Dendritic cell treated with granulocyte-macrophage colony-stimulating factor and Interleukin-4, amounts not matched to agents 40 ng/mL and 50 ng/mL, for 4 days (primary cell): ENCODE measurements at regions not wholly inside any gene's neighbourhood (a gene's known extent, or its start where the extent isn't known, plus 50 kb on each side); places are given as distances from the start of the nearest gene placed in this dataset.

ENCODE experiments used
- H3K27ac Mint-ChIP-seq: one replicate; pipeline ENCODE4 v1.8.0; 2022; ENCODE audit warnings: mild to moderate bottlenecking, mixed read lengths
- H3K27me3 Mint-ChIP-seq: one replicate; pipeline ENCODE4 v1.8.0; 2022; ENCODE audit warnings: mild to moderate bottlenecking, mixed read lengths
- H3K36me3 Mint-ChIP-seq: one replicate; pipeline ENCODE4 v1.8.0; 2022; ENCODE audit warnings: low read depth, mixed read lengths
- H3K4me1 Mint-ChIP-seq: one replicate; pipeline ENCODE4 v1.8.0; 2022; ENCODE audit warnings: low read depth, mixed read lengths
- H3K4me3 Mint-ChIP-seq: one replicate; pipeline ENCODE4 v1.8.0; 2022; ENCODE audit warnings: mild to moderate bottlenecking, moderate library complexity, mixed read lengths
- H3K9me3 Mint-ChIP-seq: one replicate; pipeline ENCODE4 v1.8.0; 2022; ENCODE audit warnings: mixed read lengths
- intact Hi-C: fragments of 100-400 bp; cut with micrococcal nuclease; formaldehyde crosslinking; loops from one replicate; pipeline ENCODE4 v1.15.0; 2022

DNA sequence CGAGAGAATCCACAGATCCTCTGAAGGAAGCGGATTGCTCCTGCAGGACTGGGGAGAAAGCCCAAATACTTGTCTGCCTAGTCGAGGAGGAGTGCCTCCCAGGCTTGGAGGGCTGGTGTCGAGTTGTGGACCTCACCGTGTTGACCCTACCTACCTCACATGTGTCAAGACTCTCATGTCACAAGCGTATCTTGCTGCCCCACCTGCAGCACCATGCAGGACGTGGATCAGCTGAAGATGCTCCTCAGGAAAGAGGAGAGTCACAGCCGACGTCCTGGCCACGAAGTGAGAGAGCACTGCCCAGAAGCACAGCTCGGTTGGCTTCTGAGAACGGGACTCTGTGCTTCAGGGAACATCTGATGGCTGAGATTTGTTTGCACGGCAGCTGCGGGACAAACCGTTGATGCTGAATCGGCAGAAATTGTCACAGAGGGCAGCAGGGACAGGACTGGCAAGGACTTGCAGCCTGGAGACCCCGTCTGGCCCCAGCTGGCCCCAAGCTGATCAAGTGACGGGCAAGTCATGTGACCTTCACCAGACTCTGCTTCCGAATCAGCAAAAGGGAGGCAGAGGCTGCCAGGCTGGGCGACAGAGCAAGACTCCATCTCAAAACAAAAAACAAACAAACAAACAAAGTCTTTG is 119.1 kb upstream of the ITGA1 start:
- H3K27me3 Mint-ChIP-seq = peaks cover 5% of the 10 kb centered on the region
- no peak overlapping the region for H3K4me3 Mint-ChIP-seq
- intact Hi-C loops = no loop called here
- H3K27ac Mint-ChIP-seq = no peak overlapping the region
- H3K36me3 Mint-ChIP-seq = no peaks in the 10 kb centered on the region
- H3K9me3 Mint-ChIP-seq = no peaks in the 10 kb centered on the region
- H3K4me1 Mint-ChIP-seq = no peaks in the 10 kb centered on the region

- peaks cover 7% of the 10 kb centered on the region for H3K27me3 Mint-ChIP-seq
- intact Hi-C loops = no loop called here
- H3K4me3 Mint-ChIP-seq = no peak overlapping the region
- no peak overlapping the region for H3K27ac Mint-ChIP-seq
- H3K4me1 Mint-ChIP-seq = no peaks in the 10 kb centered on the region
- H3K36me3 Mint-ChIP-seq = no peaks in the 10 kb centered on the region
- no peaks in the 10 kb centered on the region for H3K9me3 Mint-ChIP-seq
Observed at GRCh38 chr5:52672459-52672858, 115.3 kb upstream of the ITGA1 start.

GRCh38 chr5:52673495-52673894 is 114.2 kb upstream of the ITGA1 start:
- H3K4me3 Mint-ChIP-seq = no peak overlapping the region

DNA sequence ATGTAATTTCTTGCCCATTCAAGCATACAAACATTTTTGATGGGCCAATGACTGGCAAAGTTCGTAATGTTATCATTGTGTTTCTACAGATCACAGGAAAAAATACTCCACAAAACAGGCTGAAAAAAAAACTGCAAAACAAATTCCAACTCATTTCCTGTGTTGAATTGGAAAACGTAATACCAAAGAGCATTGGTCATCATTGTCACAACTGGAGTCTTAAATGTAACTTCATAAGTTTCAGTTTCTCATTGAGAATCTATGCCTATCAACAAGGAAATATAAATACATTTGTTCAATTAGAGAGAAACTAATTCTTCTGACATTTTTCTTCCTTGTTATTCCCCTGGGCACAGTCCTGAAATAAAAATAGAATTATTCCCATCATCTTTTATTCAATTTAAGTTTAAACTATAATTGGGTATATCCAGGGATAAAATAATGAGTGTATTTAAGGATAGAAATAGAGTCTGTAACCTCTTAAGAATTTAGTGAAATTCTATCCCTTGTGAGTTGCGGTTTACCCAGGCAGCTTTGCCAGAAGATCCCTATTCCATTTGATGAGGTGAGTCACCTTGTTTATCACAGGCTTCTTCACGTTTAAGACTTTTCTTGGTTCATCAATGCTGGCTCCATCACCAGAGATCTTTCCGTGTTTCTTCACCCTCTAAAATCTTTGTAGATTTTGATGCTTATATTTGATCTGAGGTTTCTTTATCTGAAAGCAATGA is 112.7 kb upstream of the ITGA1 start:
- peaks cover 1% of the 10 kb centered on the region for H3K27me3 Mint-ChIP-seq
- intact Hi-C loops = no loop called here
- no peak overlapping the region for H3K4me3 Mint-ChIP-seq
- no peaks in the 10 kb centered on the region for H3K36me3 Mint-ChIP-seq
- H3K9me3 Mint-ChIP-seq = no peaks in the 10 kb centered on the region
- H3K4me1 Mint-ChIP-seq = no peaks in the 10 kb centered on the region
- H3K27ac Mint-ChIP-seq = no peak overlapping the region

More at GRCh38 chr5:52673495-52673894, 114.2 kb upstream of the ITGA1 start:
- intact Hi-C loops = no loop called here
- no peaks in the 10 kb centered on the region for H3K36me3 Mint-ChIP-seq
- H3K4me1 Mint-ChIP-seq = no peaks in the 10 kb centered on the region
- H3K9me3 Mint-ChIP-seq = no peaks in the 10 kb centered on the region
- H3K27ac Mint-ChIP-seq = no peak overlapping the region
- peaks cover 7% of the 10 kb centered on the region for H3K27me3 Mint-ChIP-seq

DNA sequence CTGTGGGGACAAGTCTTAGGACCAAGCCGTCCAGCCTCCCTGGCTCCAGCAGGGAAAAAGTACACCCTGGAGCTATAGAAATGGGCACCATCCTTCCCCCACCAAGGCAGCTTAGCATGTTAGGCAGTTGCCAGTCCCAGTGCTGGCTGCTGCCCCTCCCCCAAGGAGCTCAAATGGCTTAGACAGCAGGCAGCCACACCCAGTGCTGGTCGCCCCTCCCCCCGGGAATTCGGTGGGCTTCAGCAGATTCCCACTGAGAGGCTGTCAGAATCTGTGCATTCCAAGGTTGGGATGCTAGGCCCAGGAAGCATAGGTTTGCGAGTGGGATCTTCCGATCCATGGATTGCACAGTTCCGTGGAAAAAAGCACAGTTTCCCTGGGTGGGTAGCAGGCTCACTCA is 105.2 kb upstream of the ITGA1 start:
- Mint-ChIP-seq H3K36me3 (no peaks in the 10 kb centered on the region), H3K4me1 (no peaks in the 10 kb centered on the region), H3K27me3 (no peaks in the 10 kb centered on the region), H3K9me3 (no peaks in the 10 kb centered on the region), H3K4me3 (no peak overlapping the region), H3K27ac (no peak overlapping the region)
- intact Hi-C loops = no loop called here

GRCh38 chr5:52684051-52684450 is 103.7 kb upstream of the ITGA1 start:
- no peak overlapping the region for H3K4me3 Mint-ChIP-seq
- no peaks in the 10 kb centered on the region for H3K27me3 Mint-ChIP-seq
- H3K36me3 Mint-ChIP-seq = no peaks in the 10 kb centered on the region
- intact Hi-C loops = no loop called here
- H3K9me3 Mint-ChIP-seq = no peaks in the 10 kb centered on the region
- H3K4me1 Mint-ChIP-seq = no peaks in the 10 kb centered on the region
- H3K27ac Mint-ChIP-seq = no peak overlapping the region

GRCh38 chr5:52685566-52685965 is 102.2 kb upstream of the ITGA1 start:
- Mint-ChIP-seq H3K27me3 (no peaks in the 10 kb centered on the region), H3K4me1 (no peaks in the 10 kb centered on the region), H3K27ac (no peak overlapping the region), H3K36me3 (no peaks in the 10 kb centered on the region), H3K9me3 (no peaks in the 10 kb centered on the region), H3K4me3 (no peak overlapping the region)
- intact Hi-C loops = no loop called here

DNA sequence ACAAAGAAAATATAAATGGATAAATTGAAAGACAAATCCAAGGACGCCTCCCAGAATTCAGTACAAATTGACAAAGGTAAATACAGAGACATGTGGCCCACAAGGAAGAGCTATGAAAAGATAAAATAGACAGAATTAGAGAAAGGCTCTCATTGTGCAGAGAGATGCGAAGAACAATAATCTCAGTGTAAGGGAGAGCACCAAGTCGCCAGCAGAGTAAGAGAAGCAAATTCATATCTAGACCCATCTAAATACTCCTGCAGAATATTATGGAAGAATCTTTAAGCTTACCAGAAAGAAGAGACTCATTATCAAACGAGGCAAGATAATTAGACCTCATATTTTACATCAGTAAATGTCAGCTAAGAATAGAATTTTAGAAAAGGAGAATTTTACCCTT is 101.7 kb upstream of the ITGA1 start:
- Mint-ChIP-seq H3K27me3 (no peaks in the 10 kb centered on the region), H3K4me3 (no peak overlapping the region), H3K4me1 (no peaks in the 10 kb centered on the region), H3K9me3 (no peaks in the 10 kb centered on the region), H3K36me3 (no peaks in the 10 kb centered on the region), H3K27ac (no peak overlapping the region)
- intact Hi-C loops = no loop called here

GRCh38 chr5:52690236-52690768 is 97.4 kb upstream of the ITGA1 start:
- Mint-ChIP-seq H3K4me1 (no peaks in the 10 kb centered on the region), H3K27me3 (no peaks in the 10 kb centered on the region)

GRCh38 chr5:52692039-52692438 is 95.7 kb upstream of the ITGA1 start:
- H3K27ac Mint-ChIP-seq = no peak overlapping the region

More at GRCh38 chr5:52690236-52690768, 97.4 kb upstream of the ITGA1 start:
- H3K9me3 Mint-ChIP-seq = no peaks in the 10 kb centered on the region
- no peaks in the 10 kb centered on the region for H3K36me3 Mint-ChIP-seq
- no peak overlapping the region for H3K27ac Mint-ChIP-seq
- H3K4me3 Mint-ChIP-seq = no peak overlapping the region
- intact Hi-C loops = no loop called here

GRCh38 chr5:52692606-52693005 is 95.1 kb upstream of the ITGA1 start:
- Mint-ChIP-seq H3K4me1 (no peaks in the 10 kb centered on the region), H3K36me3 (no peaks in the 10 kb centered on the region), H3K27ac (no peak overlapping the region), H3K4me3 (no peak overlapping the region), H3K9me3 (no peaks in the 10 kb centered on the region), H3K27me3 (no peaks in the 10 kb centered on the region)
- intact Hi-C loops = loop anchor here (1.0 kb wide), 1 partner anchor 223 kb away; no protein-coding TSS in a partner anchor

More at GRCh38 chr5:52692039-52692438, 95.7 kb upstream of the ITGA1 start:
- H3K36me3 Mint-ChIP-seq = no peaks in the 10 kb centered on the region
- intact Hi-C loops = no loop called here
- H3K27me3 Mint-ChIP-seq = no peaks in the 10 kb centered on the region
- no peaks in the 10 kb centered on the region for H3K4me1 Mint-ChIP-seq
- H3K4me3 Mint-ChIP-seq = no peak overlapping the region
- H3K9me3 Mint-ChIP-seq = no peaks in the 10 kb centered on the region

DNA sequence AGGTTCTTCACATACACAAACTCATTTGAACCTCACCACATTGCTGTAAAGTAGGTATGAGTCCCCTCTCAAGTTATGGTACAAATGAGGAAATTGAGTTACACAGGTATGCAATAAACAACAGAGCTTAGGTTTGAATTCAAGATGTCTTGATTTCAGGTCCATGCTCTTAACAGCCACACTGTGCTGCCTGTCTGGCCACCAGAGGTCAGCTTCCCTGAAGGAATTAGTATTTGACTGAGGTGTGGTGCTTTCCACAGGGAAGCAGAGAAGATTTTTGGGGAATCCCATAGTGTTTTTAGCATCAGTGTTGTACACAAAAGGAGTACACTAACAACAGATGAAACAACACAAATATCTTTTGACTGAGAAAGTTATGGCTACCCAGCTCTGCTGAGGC is 94.4 kb upstream of the ITGA1 start:
- H3K4me1 Mint-ChIP-seq = no peaks in the 10 kb centered on the region
- H3K27ac Mint-ChIP-seq = no peak overlapping the region
- intact Hi-C loops = loop anchor here (1.0 kb wide), 1 partner anchor 222 kb away; no protein-coding TSS in a partner anchor
- H3K36me3 Mint-ChIP-seq = no peaks in the 10 kb centered on the region
- H3K27me3 Mint-ChIP-seq = no peaks in the 10 kb centered on the region
- no peak overlapping the region for H3K4me3 Mint-ChIP-seq
- no peaks in the 10 kb centered on the region for H3K9me3 Mint-ChIP-seq

GRCh38 chr5:52693836-52694235 is 93.9 kb upstream of the ITGA1 start:
- H3K27me3 Mint-ChIP-seq = no peaks in the 10 kb centered on the region
- no peak overlapping the region for H3K4me3 Mint-ChIP-seq
- H3K4me1 Mint-ChIP-seq = no peaks in the 10 kb centered on the region
- intact Hi-C loops = loop anchor here (1.0 kb wide), 1 partner anchor 221 kb away; no protein-coding TSS in a partner anchor
- no peaks in the 10 kb centered on the region for H3K36me3 Mint-ChIP-seq
- no peak overlapping the region for H3K27ac Mint-ChIP-seq
- H3K9me3 Mint-ChIP-seq = no peaks in the 10 kb centered on the region

DNA sequence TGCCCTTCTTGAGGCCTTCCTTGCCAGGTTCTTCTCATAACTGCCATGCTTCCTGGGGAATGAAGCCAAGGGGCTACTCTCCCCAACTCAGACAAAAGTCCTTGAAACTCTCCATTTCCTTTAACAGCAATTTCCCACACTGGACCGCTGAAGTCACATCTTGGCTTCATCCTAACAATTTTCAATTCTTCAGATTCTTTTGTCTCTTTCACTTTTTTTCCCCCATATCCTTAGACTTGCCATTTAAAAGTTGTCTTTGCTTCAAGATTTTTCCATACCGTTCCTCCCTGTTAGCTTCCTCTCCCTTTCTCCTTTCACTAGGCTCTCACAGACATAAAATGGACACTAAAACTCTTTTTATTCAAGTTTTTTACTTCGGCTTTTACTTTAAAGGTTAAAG is 93.1 kb upstream of the ITGA1 start:
- Mint-ChIP-seq H3K9me3 (no peaks in the 10 kb centered on the region), H3K4me3 (no peak overlapping the region), H3K27ac (no peak overlapping the region), H3K27me3 (no peaks in the 10 kb centered on the region), H3K4me1 (no peaks in the 10 kb centered on the region), H3K36me3 (no peaks in the 10 kb centered on the region)
- intact Hi-C loops = no loop called here
